ENCODE measurements at regions not wholly inside any gene's neighbourhood (a gene's known extent, or its start where the extent isn't known, plus 50 kb on each side); places are given as distances from the start of the nearest gene placed in this dataset.

GRCh38 chr17:64773836-64774761, 112.0 kb upstream of the SMURF2 start (continued):
- TF ChIP-seq TGIF2 (CRISPR knock-in tag; IDR thresholded peaks at IDR 0.05) (no peak), ZZZ3 (CRISPR knock-in tag; IDR thresholded peaks at IDR 0.05; ENCODE audit: borderline replicate concordance) (no peak), TARDBP (CRISPR knock-in tag; IDR thresholded peaks at IDR 0.05) (peak; percentile 29; the same call in 1 of the 2 replicates), SALL1 (CRISPR knock-in tag; IDR thresholded peaks at IDR 0.05) (peak; percentile 54; the same call in 1 of the 2 replicates), ZIK1 (CRISPR knock-in tag; IDR thresholded peaks at IDR 0.05; ENCODE audit: borderline replicate concordance, low read depth) (no peak), MLLT10 (CRISPR knock-in tag; IDR thresholded peaks at IDR 0.05) (no peak), ZNF484 (CRISPR knock-in tag; IDR thresholded peaks at IDR 0.05; ENCODE audit: borderline replicate concordance, low read depth) (no peak), IKZF4 (CRISPR knock-in tag; IDR thresholded peaks at IDR 0.05; ENCODE audit: borderline replicate concordance, low read depth, not compliant biosample characterization) (no peak), ZNF572 (CRISPR knock-in tag; IDR thresholded peaks at IDR 0.05) (peak; percentile 89; the same call in 1 of the 2 replicates), AGO2 (optimal IDR thresholded peaks at IDR 0.05; ENCODE audit: low read depth, low read length) (peak; percentile 45), ZFP37 (CRISPR knock-in tag; IDR thresholded peaks at IDR 0.05; ENCODE audit: borderline replicate concordance) (0 out of 2 replicates have a peak, but pooled peaks have one; percentile 52), PHF8 (CRISPR knock-in tag; IDR thresholded peaks at IDR 0.05) (peak; percentile 85)
- TF ChIP-seq, protein P1, sequence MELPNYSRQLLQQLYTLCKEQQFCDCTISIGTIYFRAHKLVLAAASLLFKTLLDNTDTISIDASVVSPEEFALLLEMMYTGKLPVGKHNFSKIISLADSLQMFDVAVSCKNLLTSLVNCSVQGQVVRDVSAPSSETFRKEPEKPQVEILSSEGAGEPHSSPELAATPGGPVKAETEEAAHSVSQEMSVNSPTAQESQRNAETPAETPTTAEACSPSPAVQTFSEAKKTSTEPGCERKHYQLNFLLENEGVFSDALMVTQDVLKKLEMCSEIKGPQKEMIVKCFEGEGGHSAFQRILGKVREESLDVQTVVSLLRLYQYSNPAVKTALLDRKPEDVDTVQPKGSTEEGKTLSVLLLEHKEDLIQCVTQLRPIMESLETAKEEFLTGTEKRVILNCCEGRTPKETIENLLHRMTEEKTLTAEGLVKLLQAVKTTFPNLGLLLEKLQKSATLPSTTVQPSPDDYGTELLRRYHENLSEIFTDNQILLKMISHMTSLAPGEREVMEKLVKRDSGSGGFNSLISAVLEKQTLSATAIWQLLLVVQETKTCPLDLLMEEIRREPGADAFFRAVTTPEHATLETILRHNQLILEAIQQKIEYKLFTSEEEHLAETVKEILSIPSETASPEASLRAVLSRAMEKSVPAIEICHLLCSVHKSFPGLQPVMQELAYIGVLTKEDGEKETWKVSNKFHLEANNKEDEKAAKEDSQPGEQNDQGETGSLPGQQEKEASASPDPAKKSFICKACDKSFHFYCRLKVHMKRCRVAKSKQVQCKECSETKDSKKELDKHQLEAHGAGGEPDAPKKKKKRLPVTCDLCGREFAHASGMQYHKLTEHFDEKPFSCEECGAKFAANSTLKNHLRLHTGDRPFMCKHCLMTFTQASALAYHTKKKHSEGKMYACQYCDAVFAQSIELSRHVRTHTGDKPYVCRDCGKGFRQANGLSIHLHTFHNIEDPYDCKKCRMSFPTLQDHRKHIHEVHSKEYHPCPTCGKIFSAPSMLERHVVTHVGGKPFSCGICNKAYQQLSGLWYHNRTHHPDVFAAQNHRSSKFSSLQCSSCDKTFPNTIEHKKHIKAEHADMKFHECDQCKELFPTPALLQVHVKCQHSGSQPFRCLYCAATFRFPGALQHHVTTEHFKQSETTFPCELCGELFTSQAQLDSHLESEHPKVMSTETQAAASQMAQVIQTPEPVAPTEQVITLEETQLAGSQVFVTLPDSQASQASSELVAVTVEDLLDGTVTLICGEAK (IDR thresholded peaks at IDR 0.05) = no peak
- TF ChIP-seq, protein P1 (CRISPR knock-in tag; IDR thresholded peaks at IDR 0.05) = peak; percentile 25; the same call in 1 of the 2 replicates
- TF ChIP-seq, protein P2, sequence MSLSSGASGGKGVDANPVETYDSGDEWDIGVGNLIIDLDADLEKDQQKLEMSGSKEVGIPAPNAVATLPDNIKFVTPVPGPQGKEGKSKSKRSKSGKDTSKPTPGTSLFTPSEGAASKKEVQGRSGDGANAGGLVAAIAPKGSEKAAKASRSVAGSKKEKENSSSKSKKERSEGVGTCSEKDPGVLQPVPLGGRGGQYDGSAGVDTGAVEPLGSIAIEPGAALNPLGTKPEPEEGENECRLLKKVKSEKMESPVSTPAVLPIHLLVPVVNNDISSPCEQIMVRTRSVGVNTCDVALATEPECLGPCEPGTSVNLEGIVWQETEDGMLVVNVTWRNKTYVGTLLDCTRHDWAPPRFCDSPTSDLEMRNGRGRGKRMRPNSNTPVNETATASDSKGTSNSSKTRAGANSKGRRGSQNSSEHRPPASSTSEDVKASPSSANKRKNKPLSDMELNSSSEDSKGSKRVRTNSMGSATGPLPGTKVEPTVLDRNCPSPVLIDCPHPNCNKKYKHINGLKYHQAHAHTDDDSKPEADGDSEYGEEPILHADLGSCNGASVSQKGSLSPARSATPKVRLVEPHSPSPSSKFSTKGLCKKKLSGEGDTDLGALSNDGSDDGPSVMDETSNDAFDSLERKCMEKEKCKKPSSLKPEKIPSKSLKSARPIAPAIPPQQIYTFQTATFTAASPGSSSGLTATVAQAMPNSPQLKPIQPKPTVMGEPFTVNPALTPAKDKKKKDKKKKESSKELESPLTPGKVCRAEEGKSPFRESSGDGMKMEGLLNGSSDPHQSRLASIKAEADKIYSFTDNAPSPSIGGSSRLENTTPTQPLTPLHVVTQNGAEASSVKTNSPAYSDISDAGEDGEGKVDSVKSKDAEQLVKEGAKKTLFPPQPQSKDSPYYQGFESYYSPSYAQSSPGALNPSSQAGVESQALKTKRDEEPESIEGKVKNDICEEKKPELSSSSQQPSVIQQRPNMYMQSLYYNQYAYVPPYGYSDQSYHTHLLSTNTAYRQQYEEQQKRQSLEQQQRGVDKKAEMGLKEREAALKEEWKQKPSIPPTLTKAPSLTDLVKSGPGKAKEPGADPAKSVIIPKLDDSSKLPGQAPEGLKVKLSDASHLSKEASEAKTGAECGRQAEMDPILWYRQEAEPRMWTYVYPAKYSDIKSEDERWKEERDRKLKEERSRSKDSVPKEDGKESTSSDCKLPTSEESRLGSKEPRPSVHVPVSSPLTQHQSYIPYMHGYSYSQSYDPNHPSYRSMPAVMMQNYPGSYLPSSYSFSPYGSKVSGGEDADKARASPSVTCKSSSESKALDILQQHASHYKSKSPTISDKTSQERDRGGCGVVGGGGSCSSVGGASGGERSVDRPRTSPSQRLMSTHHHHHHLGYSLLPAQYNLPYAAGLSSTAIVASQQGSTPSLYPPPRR (CRISPR knock-in tag; IDR thresholded peaks at IDR 0.05; ENCODE audit: borderline replicate concordance) = no peak

Data from HepG2 (cell line).